ENCODE measurements at regions not wholly inside any gene's neighbourhood (a gene's known extent, or its start where the extent isn't known, plus 50 kb on each side); places are given as distances from the start of the nearest gene placed in this dataset.
"Not testable (repeated sequence)": the region's sequence is repeated elsewhere in the genome, so short reads cannot be mapped to it uniquely, and the experiment has no call there.

DNA sequence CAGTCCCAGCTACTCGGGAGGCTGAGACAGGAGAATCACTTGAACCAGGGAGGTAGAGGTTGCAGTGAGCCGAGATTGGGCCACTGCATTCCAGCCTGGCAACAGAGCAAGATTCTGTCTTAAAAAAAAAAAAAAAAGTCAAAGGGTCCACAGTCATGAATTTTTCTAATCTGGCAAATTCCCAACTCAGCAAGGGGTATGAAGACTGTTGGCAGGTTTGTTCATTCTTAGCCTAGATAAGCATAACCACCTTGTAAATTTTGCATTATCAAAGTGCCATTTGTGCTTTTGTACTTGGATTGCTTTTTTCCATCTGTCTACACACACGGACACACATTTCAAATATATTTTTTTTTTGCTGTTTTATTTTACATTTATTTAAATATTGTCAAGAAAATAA is 299.8 kb upstream of the NUDT12 start:
- Mint-ChIP-seq H3K27ac (no peak overlapping the region), H3K36me3 (peaks cover 0 to 3% (median 0%) of the 10 kb centered on the region in 3 donors), H3K9me3 (peaks cover 0 to 14% (median 4%) of the 10 kb centered on the region in 5 donors), H3K27me3 (no peaks in the 10 kb centered on the region), H3K4me1 (no peaks in the 10 kb centered on the region), H3K4me3 (no peak overlapping the region)
- no peak for DNase-seq
- Histone ChIP-seq H3K9me3 (ENCODE audit: low read length) (no peaks in the 10 kb centered on the region), H3K27me3 (ENCODE audit: insufficient read depth, low read length, poor library complexity, severe bottlenecking) (no peaks in the 10 kb centered on the region), H3K4me3 (ENCODE audit: low read length) (no peak overlapping the region), H3K27ac (ENCODE audit: low read depth, low read length) (no peak overlapping the region), H3K36me3 (ENCODE audit: insufficient read depth, low read length) (no peaks in the 10 kb centered on the region), H3K4me1 (ENCODE audit: insufficient read depth, low read length) (no peaks in the 10 kb centered on the region)
- CTCF ChIA-PET, result no interaction called here
- POLR2A ChIA-PET, result no interaction called here

DNA sequence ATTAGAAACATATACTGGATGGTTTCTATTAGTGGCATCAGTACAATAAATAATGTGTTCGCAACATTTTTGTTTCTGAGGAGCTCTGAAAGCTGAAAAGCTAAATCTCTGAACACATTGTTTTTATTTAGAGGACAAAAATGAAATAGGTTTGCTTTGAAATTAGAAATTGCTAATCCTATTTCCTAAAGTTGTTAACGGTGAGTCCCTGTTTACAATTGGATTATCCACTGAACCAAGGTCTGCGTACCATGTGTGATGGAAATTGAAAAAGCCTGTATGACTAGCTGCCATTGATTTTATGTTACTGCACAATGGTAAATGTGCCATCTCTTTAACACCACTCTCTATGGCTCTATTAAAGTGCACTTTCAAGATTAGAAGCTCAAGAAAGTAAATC is 297.7 kb upstream of the NUDT12 start:
- H3K27me3 Mint-ChIP-seq, result no peaks in the 10 kb centered on the region
- DNase-seq, result no peak
- POLR2A ChIA-PET, result no interaction called here
- peaks cover 0 to 3% (median 0%) of the 10 kb centered on the region in 3 donors for H3K36me3 Mint-ChIP-seq
- CTCF ChIA-PET, result no interaction called here
- H3K27me3 ChIP-seq (ENCODE audit: insufficient read depth, low read length, poor library complexity, severe bottlenecking), result no peaks in the 10 kb centered on the region
- no peak overlapping the region for H3K4me3 ChIP-seq (ENCODE audit: low read length)
- no peak overlapping the region for H3K27ac Mint-ChIP-seq
- H3K36me3 ChIP-seq (ENCODE audit: insufficient read depth, low read length), result no peaks in the 10 kb centered on the region
- H3K9me3 Mint-ChIP-seq, result peaks cover 5 to 17% (median 11%) of the 10 kb centered on the region in 5 donors
- no peaks in the 10 kb centered on the region for H3K4me1 Mint-ChIP-seq
- H3K4me1 ChIP-seq (ENCODE audit: insufficient read depth, low read length), result no peaks in the 10 kb centered on the region
- H3K4me3 Mint-ChIP-seq, result no peak overlapping the region
- no peaks in the 10 kb centered on the region for H3K9me3 ChIP-seq (ENCODE audit: low read length)
- no peak overlapping the region for H3K27ac ChIP-seq (ENCODE audit: low read depth, low read length)

DNA sequence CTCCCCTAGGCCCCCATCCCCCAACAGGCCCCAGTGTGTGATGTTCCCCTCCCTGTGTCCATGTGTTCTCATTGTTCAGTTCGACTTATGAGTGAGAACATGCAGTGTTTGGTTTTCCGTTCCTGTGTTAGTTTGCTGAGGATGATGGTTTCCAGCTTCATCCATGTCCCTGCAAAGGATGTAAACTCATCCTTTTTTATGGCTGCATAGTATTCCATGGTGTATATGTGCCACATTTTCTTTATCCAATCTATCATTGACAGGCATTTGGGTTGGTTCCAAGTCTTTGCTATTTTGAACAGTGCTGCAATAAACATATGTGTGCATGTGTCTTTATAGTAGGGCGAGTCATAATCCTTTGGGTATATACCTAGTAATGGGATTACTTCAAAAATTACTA is 295.8 kb upstream of the NUDT12 start:
- H3K4me1 ChIP-seq (ENCODE audit: insufficient read depth, low read length); H3K27ac Mint-ChIP-seq; H3K4me3 ChIP-seq (ENCODE audit: low read length); DNase-seq; H3K4me1 Mint-ChIP-seq; H3K9me3 ChIP-seq (ENCODE audit: low read length); H3K27ac ChIP-seq (ENCODE audit: low read depth, low read length); CTCF ChIA-PET; H3K36me3 ChIP-seq (ENCODE audit: insufficient read depth, low read length); H3K36me3 Mint-ChIP-seq; H3K27me3 ChIP-seq (ENCODE audit: insufficient read depth, low read length, poor library complexity, severe bottlenecking); H3K4me3 Mint-ChIP-seq; POLR2A ChIA-PET; H3K27me3 Mint-ChIP-seq: not testable (repeated sequence)
- H3K9me3 Mint-ChIP-seq, result peaks cover 3 to 15% (median 7%) of the 10 kb centered on the region in 5 donors

DNA sequence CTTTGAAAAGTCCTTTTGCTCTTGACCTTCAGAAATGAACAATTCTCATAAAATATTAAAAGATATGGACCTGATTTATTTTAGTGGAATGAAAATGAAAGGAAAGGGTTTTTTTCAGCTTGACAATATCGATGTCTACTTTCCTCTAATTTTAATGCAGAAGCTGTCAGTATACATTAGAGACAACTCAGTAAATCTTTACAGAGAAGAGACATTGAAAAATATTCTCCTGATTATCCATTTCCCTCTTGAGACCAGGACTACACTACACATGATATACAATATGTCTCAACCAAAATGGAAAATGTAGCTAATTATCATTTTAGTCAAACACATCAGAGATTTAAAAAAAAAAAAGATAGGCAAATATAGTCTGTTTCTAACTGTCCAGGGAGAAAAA is 288.5 kb upstream of the NUDT12 start:
- no peaks in the 10 kb centered on the region for H3K27me3 ChIP-seq (ENCODE audit: insufficient read depth, low read length, poor library complexity, severe bottlenecking)
- H3K9me3 Mint-ChIP-seq, result peaks cover 0 to 13% (median 5%) of the 10 kb centered on the region in 5 donors
- CTCF ChIA-PET, result no interaction called here

DNA sequence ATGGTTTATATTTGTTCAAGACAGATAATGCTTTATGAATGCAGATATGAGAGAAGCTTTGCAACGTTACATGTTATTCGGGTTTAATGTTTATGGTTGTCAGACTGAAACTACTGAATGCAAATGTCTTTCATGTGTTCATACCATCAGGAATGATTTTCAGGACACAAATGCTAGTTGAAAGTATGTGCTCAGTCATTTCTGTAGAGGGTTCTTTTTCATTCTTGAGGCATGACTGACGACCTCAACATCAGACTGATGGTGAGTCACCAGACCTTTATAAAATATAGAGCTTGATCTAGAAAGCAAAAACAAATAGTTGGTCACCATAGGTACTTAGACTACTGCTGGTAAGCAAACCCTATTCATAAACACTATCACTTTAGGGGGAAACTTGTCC is 287.3 kb upstream of the NUDT12 start:
- no peaks in the 10 kb centered on the region for H3K4me1 ChIP-seq (ENCODE audit: insufficient read depth, low read length)
- H3K9me3 ChIP-seq (ENCODE audit: low read length), result no peaks in the 10 kb centered on the region
- DNase-seq, result no peak
- POLR2A ChIA-PET, result no interaction called here
- Mint-ChIP-seq H3K4me1 (no peaks in the 10 kb centered on the region), H3K4me3 (no peak overlapping the region), H3K36me3 (no peaks in the 10 kb centered on the region), H3K9me3 (peaks cover 0 to 13% (median 2%) of the 10 kb centered on the region in 5 donors), H3K27me3 (no peaks in the 10 kb centered on the region), H3K27ac (no peak overlapping the region)
- no peaks in the 10 kb centered on the region for H3K36me3 ChIP-seq (ENCODE audit: insufficient read depth, low read length)
- no peak overlapping the region for H3K4me3 ChIP-seq (ENCODE audit: low read length)
- no peaks in the 10 kb centered on the region for H3K27me3 ChIP-seq (ENCODE audit: insufficient read depth, low read length, poor library complexity, severe bottlenecking)
- H3K27ac ChIP-seq (ENCODE audit: low read depth, low read length), result no peak overlapping the region
- CTCF ChIA-PET, result no interaction called here

More for the DNA sequence above, 288.5 kb upstream of the NUDT12 start:
- DNase-seq, result no peak
- Mint-ChIP-seq H3K36me3 (no peaks in the 10 kb centered on the region), H3K27me3 (no peaks in the 10 kb centered on the region), H3K27ac (no peak overlapping the region), H3K4me1 (no peaks in the 10 kb centered on the region), H3K4me3 (no peak overlapping the region)
- Histone ChIP-seq H3K9me3 (ENCODE audit: low read length) (no peaks in the 10 kb centered on the region), H3K27ac (ENCODE audit: low read depth, low read length) (no peak overlapping the region), H3K4me1 (ENCODE audit: insufficient read depth, low read length) (no peaks in the 10 kb centered on the region), H3K4me3 (ENCODE audit: low read length) (no peak overlapping the region), H3K36me3 (ENCODE audit: insufficient read depth, low read length) (no peaks in the 10 kb centered on the region)
- POLR2A ChIA-PET, result no interaction called here

DNA sequence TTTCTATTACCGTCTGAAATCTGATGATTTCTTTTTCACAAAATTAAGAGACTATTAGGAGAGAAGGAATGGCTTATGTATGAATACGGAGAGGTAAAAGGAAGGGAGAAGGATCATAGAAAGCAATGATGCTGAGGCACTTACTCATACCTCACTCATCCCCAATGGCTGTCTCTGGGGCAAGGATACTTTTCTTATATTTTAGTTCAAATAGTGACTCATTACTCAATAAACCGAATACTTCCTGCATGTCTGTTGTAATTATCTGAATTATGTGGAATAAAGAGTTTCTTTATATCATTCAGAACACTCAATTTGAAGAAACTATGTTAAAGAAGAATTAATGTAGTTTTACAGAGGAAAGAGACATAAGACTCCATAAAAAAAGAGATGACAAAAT is 284.5 kb upstream of the NUDT12 start:
- Mint-ChIP-seq H3K27ac (no peak overlapping the region), H3K9me3 (peaks cover 0 to 13% (median 3%) of the 10 kb centered on the region in 5 donors), H3K27me3 (no peaks in the 10 kb centered on the region), H3K4me3 (no peak overlapping the region), H3K36me3 (no peaks in the 10 kb centered on the region), H3K4me1 (no peaks in the 10 kb centered on the region)
- no peaks in the 10 kb centered on the region for H3K27me3 ChIP-seq (ENCODE audit: insufficient read depth, low read length, poor library complexity, severe bottlenecking)
- H3K36me3 ChIP-seq (ENCODE audit: insufficient read depth, low read length), result no peaks in the 10 kb centered on the region
- ChIA-PET POLR2A (no interaction called here), CTCF (no interaction called here)
- no peak overlapping the region for H3K4me3 ChIP-seq (ENCODE audit: low read length)
- no peak for DNase-seq
- H3K9me3 ChIP-seq (ENCODE audit: low read length), result no peaks in the 10 kb centered on the region
- no peaks in the 10 kb centered on the region for H3K4me1 ChIP-seq (ENCODE audit: insufficient read depth, low read length)
- no peak overlapping the region for H3K27ac ChIP-seq (ENCODE audit: low read depth, low read length)

DNA sequence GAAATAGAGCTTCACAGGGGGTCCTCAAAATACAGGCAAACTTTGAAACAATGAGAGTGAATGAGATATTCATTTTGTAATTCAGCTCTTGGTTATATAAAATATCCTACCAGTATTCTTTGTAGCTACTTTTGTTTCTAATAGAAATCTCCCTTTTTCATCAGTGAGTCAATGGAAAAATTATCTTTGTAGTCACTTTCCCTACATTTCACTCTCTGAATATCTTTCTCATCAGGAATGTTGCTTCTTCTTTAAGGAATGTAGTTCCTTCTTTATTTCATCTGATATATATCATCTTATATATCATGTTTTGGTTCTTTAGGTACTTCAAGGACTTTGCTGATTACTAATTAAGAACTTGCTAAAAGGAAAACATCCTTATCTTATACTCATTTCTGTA is 280.3 kb upstream of the NUDT12 start:
- H3K27me3 ChIP-seq (ENCODE audit: insufficient read depth, low read length, poor library complexity, severe bottlenecking), result no peaks in the 10 kb centered on the region
- no peak overlapping the region for H3K27ac Mint-ChIP-seq
- H3K4me1 ChIP-seq (ENCODE audit: insufficient read depth, low read length), result no peaks in the 10 kb centered on the region
- H3K9me3 Mint-ChIP-seq, result peaks cover 0 to 12% (median 3%) of the 10 kb centered on the region in 5 donors
- no peaks in the 10 kb centered on the region for H3K36me3 ChIP-seq (ENCODE audit: insufficient read depth, low read length)
- H3K4me3 ChIP-seq (ENCODE audit: low read length), result no peak overlapping the region
- POLR2A ChIA-PET, result no interaction called here
- no peaks in the 10 kb centered on the region for H3K9me3 ChIP-seq (ENCODE audit: low read length)
- H3K27ac ChIP-seq (ENCODE audit: low read depth, low read length), result no peak overlapping the region
- no peaks in the 10 kb centered on the region for H3K4me1 Mint-ChIP-seq
- no peak overlapping the region for H3K4me3 Mint-ChIP-seq
- CTCF ChIA-PET, result interaction anchor here (0.9 kb wide), 1 partner anchor 44 kb away, joined by 3 read pairs; no protein-coding TSS in a partner anchor
- H3K36me3 Mint-ChIP-seq, result no peaks in the 10 kb centered on the region
- no peak for DNase-seq
- no peaks in the 10 kb centered on the region for H3K27me3 Mint-ChIP-seq

DNA sequence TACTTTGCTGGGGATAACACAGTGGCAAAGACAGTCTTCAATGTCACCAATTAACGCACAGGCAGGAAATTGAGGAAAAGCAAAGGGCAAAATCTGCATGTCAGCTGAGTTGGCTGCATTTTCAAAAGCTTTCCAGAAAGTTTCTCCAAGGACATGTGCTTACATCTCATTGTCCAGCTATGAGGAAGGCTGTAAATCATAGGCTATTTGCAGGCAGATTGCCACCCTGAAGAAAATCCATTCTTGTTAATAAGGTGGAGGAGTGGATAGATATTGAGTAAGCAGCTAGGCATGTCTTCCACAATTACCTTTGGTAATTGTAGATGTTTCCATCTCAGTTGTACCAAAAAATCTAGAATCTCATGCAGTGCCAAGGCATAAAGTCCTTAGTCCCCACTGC is 278.0 kb upstream of the NUDT12 start:
- Mint-ChIP-seq H3K9me3 (peaks cover 0 to 7% (median 3%) of the 10 kb centered on the region in 5 donors), H3K27me3 (no peaks in the 10 kb centered on the region), H3K36me3 (no peaks in the 10 kb centered on the region), H3K4me3 (no peak overlapping the region), H3K27ac (no peak overlapping the region), H3K4me1 (no peaks in the 10 kb centered on the region)
- Histone ChIP-seq H3K36me3 (ENCODE audit: insufficient read depth, low read length) (no peaks in the 10 kb centered on the region), H3K4me3 (ENCODE audit: low read length) (no peak overlapping the region), H3K4me1 (ENCODE audit: insufficient read depth, low read length) (no peaks in the 10 kb centered on the region), H3K27ac (ENCODE audit: low read depth, low read length) (no peak overlapping the region), H3K9me3 (ENCODE audit: low read length) (no peaks in the 10 kb centered on the region), H3K27me3 (ENCODE audit: insufficient read depth, low read length, poor library complexity, severe bottlenecking) (no peaks in the 10 kb centered on the region)
- ChIA-PET CTCF (no interaction called here), POLR2A (no interaction called here)
- no peak for DNase-seq

DNA sequence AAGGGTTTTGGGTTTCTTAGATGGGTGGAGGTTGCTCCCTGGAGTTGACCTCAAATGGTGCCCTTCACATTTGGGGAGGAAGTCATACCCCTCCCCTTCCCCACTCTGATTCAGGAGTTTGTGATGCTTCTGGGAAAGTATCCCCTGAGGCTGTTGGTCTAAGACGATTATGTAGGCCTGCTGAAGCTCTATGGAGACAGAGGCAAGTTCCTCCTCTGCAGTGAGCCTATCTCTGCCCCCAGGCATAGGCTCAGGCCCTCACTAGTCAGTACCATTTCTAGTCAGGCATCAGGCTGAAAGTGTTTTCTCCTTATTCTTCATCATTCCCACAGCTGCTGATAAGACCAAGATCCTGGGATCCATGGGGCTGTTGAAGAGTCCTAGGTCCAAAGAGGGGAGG is 271.6 kb upstream of the NUDT12 start:
- no peak for DNase-seq
- Histone ChIP-seq H3K27me3 (ENCODE audit: insufficient read depth, low read length, poor library complexity, severe bottlenecking) (no peaks in the 10 kb centered on the region), H3K9me3 (ENCODE audit: low read length) (no peaks in the 10 kb centered on the region), H3K27ac (ENCODE audit: low read depth, low read length) (no peak overlapping the region), H3K36me3 (ENCODE audit: insufficient read depth, low read length) (no peaks in the 10 kb centered on the region), H3K4me1 (ENCODE audit: insufficient read depth, low read length) (no peaks in the 10 kb centered on the region), H3K4me3 (ENCODE audit: low read length) (no peak overlapping the region)
- no peaks in the 10 kb centered on the region for H3K36me3 Mint-ChIP-seq
- ChIA-PET CTCF (no interaction called here), POLR2A (no interaction called here)
- H3K27me3 Mint-ChIP-seq, result no peaks in the 10 kb centered on the region
- no peak overlapping the region for H3K4me3 Mint-ChIP-seq
- H3K9me3 Mint-ChIP-seq, result peaks cover 3 to 11% (median 6%) of the 10 kb centered on the region in 5 donors
- no peaks in the 10 kb centered on the region for H3K4me1 Mint-ChIP-seq
- no peak overlapping the region for H3K27ac Mint-ChIP-seq

Data from CD8-positive, alpha-beta memory T cell (primary cell).